ENCODE measurements at regions not wholly inside any gene's neighbourhood (a gene's known extent, or its start where the extent isn't known, plus 50 kb on each side); places are given as distances from the start of the nearest gene placed in this dataset.
A peak's percentile ranks its signal among the peaks of the same experiment; 100 is the strongest.

DNA sequence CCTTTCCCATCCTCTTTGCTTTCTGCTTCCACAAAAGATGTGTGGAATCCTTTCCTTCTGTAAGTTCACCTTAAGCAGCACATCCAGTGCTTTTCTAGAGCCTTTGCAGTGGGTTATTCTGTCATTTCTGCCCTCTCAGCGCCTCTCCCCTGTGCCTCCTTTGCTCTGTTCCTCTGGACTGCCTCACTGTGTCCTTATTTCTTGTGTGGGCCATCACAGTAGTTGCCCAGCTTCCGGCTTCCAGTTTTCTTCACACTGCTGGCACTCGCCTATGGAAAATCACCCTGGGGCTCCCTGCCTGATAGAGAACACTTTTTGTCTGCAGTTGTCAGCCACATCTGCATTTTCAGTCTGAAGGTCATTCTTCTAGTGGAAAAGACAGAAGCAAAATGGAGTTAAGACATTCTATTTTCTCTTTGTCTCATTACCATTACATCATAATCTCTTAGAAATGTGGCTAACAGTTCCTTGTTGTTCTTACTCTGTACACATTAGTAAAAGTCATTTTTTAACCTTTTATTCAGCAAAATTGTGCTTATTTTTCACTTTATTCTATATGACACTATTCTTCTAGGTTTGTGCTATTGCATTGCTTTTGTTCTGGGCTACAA is 64.1 kb upstream of the ZNF608 start:
- Histone ChIP-seq H3K9ac (ENCODE audit: low read length) (no peak overlapping the region), H3K27ac (ENCODE audit: low read length) (no peak overlapping the region)

DNA sequence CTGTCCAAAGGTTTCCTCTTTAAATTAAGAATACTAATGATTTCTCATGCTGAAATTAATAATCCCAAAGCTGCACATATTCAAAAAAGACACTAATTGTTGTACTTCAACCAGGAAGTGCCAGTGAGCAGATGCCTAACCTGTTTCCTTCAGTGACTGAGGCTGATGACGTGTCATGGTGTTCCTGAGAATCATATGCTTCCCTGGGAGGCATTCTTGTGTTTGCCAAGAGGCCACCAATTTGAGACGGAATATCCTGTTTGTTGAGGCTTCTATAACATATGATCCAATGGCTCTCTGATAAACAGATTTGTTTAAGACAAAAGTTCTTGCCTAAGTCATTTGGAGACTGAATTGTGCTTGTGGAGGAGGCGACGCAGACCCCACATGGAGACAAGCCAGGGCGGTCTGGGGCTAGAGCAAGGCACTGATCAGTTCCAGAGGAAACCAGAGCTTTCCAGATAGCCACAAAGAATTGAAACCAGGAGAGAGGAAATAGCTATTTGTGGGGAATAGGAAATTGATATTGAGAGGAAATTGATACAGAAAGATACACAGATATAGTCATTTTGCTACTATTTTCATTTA is 66.4 kb upstream of the ZNF608 start:
- Histone ChIP-seq H3K36me3 (ENCODE audit: insufficient read depth, low read length) (no peaks in the 10 kb centered on the region), H4K20me1 (ENCODE audit: insufficient read depth, low read depth, low read length) (no peaks in the 10 kb centered on the region), H3K9ac (ENCODE audit: low read length) (no peak overlapping the region), H3K4me1 (ENCODE audit: low read length) (peaks cover 3% of the 10 kb centered on the region; the same call in 1 of the 2 replicates), H3K4me2 (ENCODE audit: low read depth, low read length, poor library complexity, severe bottlenecking) (no peak overlapping the region), H3K27ac (ENCODE audit: low read length) (no peak overlapping the region), H3K79me2 (ENCODE audit: low read length) (no peaks in the 10 kb centered on the region), H2AFZ (ENCODE audit: low read length) (no peak overlapping the region; the same call in 1 of the 2 replicates), H3K4me3 (ENCODE audit: low read length) (no peak overlapping the region), H3K9me2 (replicated peaks; ENCODE audit: insufficient read depth, low read length) (no peaks in the 10 kb centered on the region), H3K9me3 (ENCODE audit: low read length) (no peaks in the 10 kb centered on the region), H3K27me3 (ENCODE audit: low read length) (no peaks in the 10 kb centered on the region)
- DNase-seq: no peak

More for the DNA sequence above, 64.1 kb upstream of the ZNF608 start:
- Histone ChIP-seq H2AFZ (ENCODE audit: low read length) (no peak overlapping the region), H3K79me2 (ENCODE audit: low read length) (no peaks in the 10 kb centered on the region), H3K9me3 (ENCODE audit: low read length) (no peaks in the 10 kb centered on the region), H3K27me3 (ENCODE audit: low read length) (no peaks in the 10 kb centered on the region), H3K4me1 (ENCODE audit: low read length) (peaks cover 3% of the 10 kb centered on the region; the same call in 1 of the 2 replicates), H3K4me3 (ENCODE audit: low read length) (no peak overlapping the region), H4K20me1 (ENCODE audit: insufficient read depth, low read depth, low read length) (no peaks in the 10 kb centered on the region), H3K4me2 (ENCODE audit: low read depth, low read length, poor library complexity, severe bottlenecking) (no peak overlapping the region), H3K36me3 (ENCODE audit: insufficient read depth, low read length) (no peaks in the 10 kb centered on the region), H3K9me2 (replicated peaks; ENCODE audit: insufficient read depth, low read length) (no peaks in the 10 kb centered on the region)
- no peak for DNase-seq

DNA sequence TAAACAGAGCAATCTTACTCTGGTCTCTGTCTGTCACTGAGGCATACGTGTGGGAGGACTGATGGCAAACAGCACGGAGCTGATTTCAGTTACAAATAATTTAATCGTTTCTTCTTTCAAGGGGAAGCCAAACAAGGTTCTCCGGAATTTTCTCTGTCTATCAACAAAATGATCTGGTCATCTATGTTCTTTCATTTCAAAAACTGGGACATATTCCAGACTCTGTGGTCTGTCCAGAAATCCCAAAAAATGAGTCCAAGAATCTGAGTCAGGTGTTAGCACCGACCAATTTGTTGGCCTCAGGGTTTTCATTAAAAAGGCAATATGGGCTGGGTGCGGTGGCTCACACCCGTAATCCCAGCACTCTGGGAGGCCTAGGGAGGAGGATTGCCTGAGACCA is 69.9 kb upstream of the ZNF608 start:
- no peak overlapping the region for H3K4me3 ChIP-seq (ENCODE audit: low read length)

DNA sequence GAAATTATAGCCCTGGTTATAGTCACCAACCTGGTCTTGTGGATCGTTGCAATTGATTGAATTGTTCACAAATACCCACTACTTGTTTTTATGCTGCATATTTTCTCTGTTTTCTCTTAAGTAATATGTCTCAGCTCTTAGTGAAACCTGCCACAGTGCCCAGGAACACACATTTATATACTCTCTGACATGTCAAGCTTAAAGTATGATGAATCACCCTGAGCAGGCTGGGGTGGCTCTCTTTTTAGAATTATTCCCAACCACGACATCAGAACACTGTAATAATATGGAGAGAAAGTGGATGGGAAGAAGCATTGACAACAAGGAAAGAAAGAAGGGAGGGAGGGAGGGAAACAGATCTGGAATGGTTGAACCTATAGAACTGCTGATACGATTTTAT is 72.8 kb upstream of the ZNF608 start:
- Histone ChIP-seq H3K4me2 (ENCODE audit: low read depth, low read length, poor library complexity, severe bottlenecking) (no peak overlapping the region), H3K4me3 (ENCODE audit: low read length) (no peak overlapping the region), H3K36me3 (ENCODE audit: insufficient read depth, low read length) (no peaks in the 10 kb centered on the region), H4K20me1 (ENCODE audit: insufficient read depth, low read depth, low read length) (no peaks in the 10 kb centered on the region), H3K27ac (ENCODE audit: low read length) (no peak overlapping the region), H3K4me1 (ENCODE audit: low read length) (no peaks in the 10 kb centered on the region), H3K79me2 (ENCODE audit: low read length) (no peaks in the 10 kb centered on the region), H3K27me3 (ENCODE audit: low read length) (no peaks in the 10 kb centered on the region), H3K9me2 (replicated peaks; ENCODE audit: insufficient read depth, low read length) (no peaks in the 10 kb centered on the region), H3K9me3 (ENCODE audit: low read length) (no peaks in the 10 kb centered on the region), H3K9ac (ENCODE audit: low read length) (no peak overlapping the region), H2AFZ (ENCODE audit: low read length) (no peak overlapping the region)
- no peak for DNase-seq

More for the DNA sequence above, 69.9 kb upstream of the ZNF608 start:
- Histone ChIP-seq H2AFZ (ENCODE audit: low read length) (no peak overlapping the region), H3K27ac (ENCODE audit: low read length) (no peak overlapping the region), H3K36me3 (ENCODE audit: insufficient read depth, low read length) (no peaks in the 10 kb centered on the region), H3K4me2 (ENCODE audit: low read depth, low read length, poor library complexity, severe bottlenecking) (no peak overlapping the region), H3K9me3 (ENCODE audit: low read length) (no peaks in the 10 kb centered on the region), H3K27me3 (ENCODE audit: low read length) (no peaks in the 10 kb centered on the region), H3K4me1 (ENCODE audit: low read length) (peaks cover 3% of the 10 kb centered on the region; the same call in 1 of the 2 replicates), H3K9me2 (replicated peaks; ENCODE audit: insufficient read depth, low read length) (no peaks in the 10 kb centered on the region), H3K79me2 (ENCODE audit: low read length) (no peaks in the 10 kb centered on the region), H4K20me1 (ENCODE audit: insufficient read depth, low read depth, low read length) (no peaks in the 10 kb centered on the region), H3K9ac (ENCODE audit: low read length) (no peak overlapping the region)
- no peak for DNase-seq

DNA sequence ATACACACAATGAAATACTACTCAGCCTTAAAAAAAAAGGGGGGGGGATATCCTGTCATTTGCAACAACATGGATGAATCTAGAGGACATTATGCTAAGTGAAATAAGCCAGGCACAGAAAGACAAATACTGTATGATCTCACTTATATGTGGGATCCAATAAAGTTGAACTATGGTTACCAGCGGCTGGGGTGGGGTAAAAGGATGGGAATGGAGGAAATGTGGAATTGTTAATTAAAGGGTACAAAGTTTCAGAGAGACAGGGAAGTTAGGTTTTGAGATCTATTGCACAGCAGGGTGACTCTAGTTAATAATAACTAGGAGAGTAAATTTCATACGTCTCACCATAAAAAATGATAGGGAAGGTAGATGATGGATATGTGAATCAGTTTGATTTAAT is 76.2 kb upstream of the ZNF608 start:
- Histone ChIP-seq H3K27ac (ENCODE audit: low read length) (no peak overlapping the region), H3K4me3 (ENCODE audit: low read length) (no peak overlapping the region), H3K9me3 (ENCODE audit: low read length) (no peaks in the 10 kb centered on the region), H3K36me3 (ENCODE audit: insufficient read depth, low read length) (no peaks in the 10 kb centered on the region), H3K79me2 (ENCODE audit: low read length) (no peaks in the 10 kb centered on the region), H3K4me2 (ENCODE audit: low read depth, low read length, poor library complexity, severe bottlenecking) (no peak overlapping the region), H2AFZ (ENCODE audit: low read length) (no peak overlapping the region), H3K9me2 (replicated peaks; ENCODE audit: insufficient read depth, low read length) (no peaks in the 10 kb centered on the region), H3K9ac (ENCODE audit: low read length) (no peak overlapping the region), H3K4me1 (ENCODE audit: low read length) (peaks cover 20% of the 10 kb centered on the region), H3K27me3 (ENCODE audit: low read length) (no peaks in the 10 kb centered on the region), H4K20me1 (ENCODE audit: insufficient read depth, low read depth, low read length) (no peaks in the 10 kb centered on the region)
- no peak for DNase-seq

DNA sequence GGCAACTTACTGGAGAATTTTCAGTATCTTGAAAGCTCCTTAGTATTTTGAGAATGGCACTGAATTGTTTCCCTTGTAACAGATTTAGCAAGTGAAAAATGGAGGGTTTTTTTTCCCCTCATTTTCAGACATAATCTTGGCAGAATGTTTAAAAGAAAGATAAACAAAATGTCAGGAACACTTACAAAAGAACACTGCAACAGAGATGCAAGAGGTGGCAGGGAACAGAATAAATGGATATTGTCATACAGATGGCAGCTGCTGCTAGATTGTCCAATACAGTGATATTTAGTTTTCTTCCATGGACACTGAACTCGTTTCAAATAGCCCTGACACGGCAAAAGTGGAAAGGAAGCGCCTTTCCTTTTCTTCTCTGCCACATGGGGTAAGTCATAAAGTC is 76.9 kb upstream of the ZNF608 start:
- no peaks in the 10 kb centered on the region for H3K9me2 ChIP-seq (replicated peaks; ENCODE audit: insufficient read depth, low read length)
- H3K27me3 ChIP-seq (ENCODE audit: low read length): no peaks in the 10 kb centered on the region
- no peaks in the 10 kb centered on the region for H3K9me3 ChIP-seq (ENCODE audit: low read length)
- no peaks in the 10 kb centered on the region for H3K79me2 ChIP-seq (ENCODE audit: low read length)
- H3K9ac ChIP-seq (ENCODE audit: low read length): no peak overlapping the region
- no peak overlapping the region for H3K4me2 ChIP-seq (ENCODE audit: low read depth, low read length, poor library complexity, severe bottlenecking)
- H2AFZ ChIP-seq (ENCODE audit: low read length): no peak overlapping the region
- no peaks in the 10 kb centered on the region for H3K36me3 ChIP-seq (ENCODE audit: insufficient read depth, low read length)
- peaks cover 20% of the 10 kb centered on the region for H3K4me1 ChIP-seq (ENCODE audit: low read length)
- H4K20me1 ChIP-seq (ENCODE audit: insufficient read depth, low read depth, low read length): no peaks in the 10 kb centered on the region
- no peak overlapping the region for H3K4me3 ChIP-seq (ENCODE audit: low read length)
- DNase-seq: no peak
- no peak overlapping the region for H3K27ac ChIP-seq (ENCODE audit: low read length)

DNA sequence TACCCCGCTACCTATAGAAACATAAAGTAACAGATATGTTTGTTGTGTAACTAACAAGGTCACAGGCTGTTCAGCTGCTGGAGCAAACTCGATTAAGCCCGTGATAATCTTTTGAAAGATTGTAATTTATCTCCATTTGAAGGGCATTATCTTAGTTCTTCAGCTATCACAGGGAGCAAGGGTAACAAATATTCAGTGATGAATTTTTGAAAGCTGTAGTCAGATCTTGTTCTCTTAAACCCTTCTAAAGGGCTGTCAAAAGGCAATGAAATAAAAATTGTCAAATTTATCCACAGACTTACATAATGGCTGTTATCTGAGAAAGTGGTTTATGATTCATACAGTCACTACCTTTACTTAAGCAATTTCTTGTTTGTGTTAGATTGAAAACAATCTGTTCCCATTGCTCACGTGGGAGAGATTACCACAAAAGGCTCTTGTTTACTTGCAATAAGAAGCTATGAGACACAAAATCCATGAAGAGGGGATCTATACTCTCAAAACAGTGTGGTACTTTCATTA is 78.3 kb upstream of the ZNF608 start:
- H3K9ac ChIP-seq (ENCODE audit: low read length): no peak overlapping the region
- peaks cover 21% of the 10 kb centered on the region for H3K4me1 ChIP-seq (ENCODE audit: low read length)
- H2AFZ ChIP-seq (ENCODE audit: low read length): peak overlapping the region; percentile 60; the same call in 1 of the 2 replicates
- H3K79me2 ChIP-seq (ENCODE audit: low read length): no peaks in the 10 kb centered on the region
- no peaks in the 10 kb centered on the region for H3K36me3 ChIP-seq (ENCODE audit: insufficient read depth, low read length)
- no peaks in the 10 kb centered on the region for H3K27me3 ChIP-seq (ENCODE audit: low read length)
- peak overlapping the region; percentile 92 for H3K27ac ChIP-seq (ENCODE audit: low read length)
- H3K9me2 ChIP-seq (replicated peaks; ENCODE audit: insufficient read depth, low read length): no peaks in the 10 kb centered on the region
- H3K4me3 ChIP-seq (ENCODE audit: low read length): no peak overlapping the region
- no peak for DNase-seq
- H4K20me1 ChIP-seq (ENCODE audit: insufficient read depth, low read depth, low read length): no peaks in the 10 kb centered on the region
- no peaks in the 10 kb centered on the region for H3K9me3 ChIP-seq (ENCODE audit: low read length)
- H3K4me2 ChIP-seq (ENCODE audit: low read depth, low read length, poor library complexity, severe bottlenecking): peak overlapping the region; percentile 59

DNA sequence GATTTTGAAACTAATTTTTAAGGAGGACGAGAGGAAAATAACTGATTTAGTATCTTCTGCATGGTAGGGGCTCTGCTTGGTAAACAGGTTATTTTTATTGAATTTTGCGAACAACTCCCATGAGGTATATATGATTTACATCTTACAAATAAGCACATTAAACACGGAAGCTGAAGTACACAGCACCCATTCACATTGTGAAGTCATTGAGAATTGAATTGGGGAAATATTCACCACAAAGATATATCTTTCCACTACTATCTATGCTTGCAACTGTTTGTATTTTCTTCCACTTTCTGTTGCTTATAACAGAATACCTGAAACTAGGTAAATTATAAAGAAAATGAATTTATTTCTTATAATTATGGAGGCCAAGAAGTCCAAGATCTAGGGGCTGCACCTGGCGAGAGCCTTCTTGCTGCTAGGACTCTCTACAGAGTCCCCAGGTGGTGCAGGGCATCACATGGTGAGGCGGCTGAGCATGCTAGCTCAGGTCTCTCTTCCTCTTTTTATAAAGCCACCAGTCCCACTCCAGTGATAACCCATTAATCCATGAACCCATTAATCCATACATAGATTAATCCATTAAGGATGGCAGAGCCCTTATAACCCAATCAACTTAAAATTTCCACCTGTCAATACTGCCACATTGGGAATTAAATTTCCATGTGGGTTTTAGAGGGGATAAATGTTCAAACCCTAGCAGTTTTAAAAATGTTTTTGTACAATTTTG is 79.0 kb upstream of the ZNF608 start:
- Histone ChIP-seq H3K79me2 (ENCODE audit: low read length) (no peaks in the 10 kb centered on the region), H3K9me3 (ENCODE audit: low read length) (no peaks in the 10 kb centered on the region), H3K4me3 (ENCODE audit: low read length) (no peak overlapping the region), H3K9me2 (replicated peaks; ENCODE audit: insufficient read depth, low read length) (no peaks in the 10 kb centered on the region), H3K9ac (ENCODE audit: low read length) (no peak overlapping the region), H3K4me2 (ENCODE audit: low read depth, low read length, poor library complexity, severe bottlenecking) (peak overlapping the region; percentile 59), H3K27me3 (ENCODE audit: low read length) (no peaks in the 10 kb centered on the region), H3K27ac (ENCODE audit: low read length) (peak overlapping the region; percentile 92), H2AFZ (ENCODE audit: low read length) (peak overlapping the region; percentile 61; the same call in 1 of the 2 replicates), H4K20me1 (ENCODE audit: insufficient read depth, low read depth, low read length) (no peaks in the 10 kb centered on the region), H3K4me1 (ENCODE audit: low read length) (peaks cover 28% of the 10 kb centered on the region), H3K36me3 (ENCODE audit: insufficient read depth, low read length) (no peaks in the 10 kb centered on the region)
- peak; percentile 87 for DNase-seq

Data from Karpas-422 (cell line).